Muscle layer of duodenum (tissue), 2 donors: ENCODE measurements at regions not wholly inside any gene's neighbourhood (a gene's known extent, or its start where the extent isn't known, plus 50 kb on each side); places are given as distances from the start of the nearest gene placed in this dataset.

Experiments
- H3K27ac ChIP-seq: one replicate; pipeline ENCODE4 v1.7.0; 2013; ENCODE audit warnings: mild to moderate bottlenecking, low read length
- H3K27me3 ChIP-seq: one replicate; pipeline ENCODE4 v1.7.0; 2013; ENCODE audit warnings: low read depth, mild to moderate bottlenecking, control low read depth, low read length
- H3K36me3 ChIP-seq, 2 donors: one replicate each; pipeline ENCODE4 v1.7.0; 2013; ENCODE audit warnings: low read length in 2 of 2, control low read depth in 1 of 2, mild to moderate bottlenecking in 1 of 2; ENCODE audit not compliant: insufficient read depth in 2 of 2, control insufficient read depth in 1 of 2
- H3K4me1 ChIP-seq, 2 donors: one replicate each; pipeline ENCODE4 v1.7.0; 2013; ENCODE audit warnings: low read length in 2 of 2, mild to moderate bottlenecking in 2 of 2, control low read depth in 1 of 2, moderate library complexity in 1 of 2; ENCODE audit not compliant: insufficient read depth in 2 of 2, control insufficient read depth in 1 of 2
- H3K4me3 ChIP-seq, 2 donors: one replicate each; pipeline ENCODE4 v1.7.0; 2013; ENCODE audit warnings: low read length in 2 of 2, low read depth in 1 of 2, mild to moderate bottlenecking in 1 of 2
- H3K9me3 ChIP-seq, 2 donors: one replicate each; pipeline ENCODE4 v1.7.0; 2013; ENCODE audit warnings: low read length in 2 of 2, control low read depth in 1 of 2, mild to moderate bottlenecking in 1 of 2; ENCODE audit not compliant: control insufficient read depth in 1 of 2
- donor health status: healthy.

- Histone ChIP-seq H3K27ac (no peak overlapping the region), H3K9me3 (no peaks in the 10 kb centered on the region), H3K27me3 (no peaks in the 10 kb centered on the region), H3K4me1 (no peaks in the 10 kb centered on the region), H3K4me3 (no peak overlapping the region), H3K36me3 (no peaks in the 10 kb centered on the region)
Measured at GRCh38 chr20:51198238-51198637, 175.3 kb upstream of the KCNG1 start.

- no peak overlapping the region for H3K4me3 ChIP-seq
- H3K36me3 ChIP-seq: no peaks in the 10 kb centered on the region
- H3K9me3 ChIP-seq: no peaks in the 10 kb centered on the region
- H3K27ac ChIP-seq: no peak overlapping the region
- no peaks in the 10 kb centered on the region for H3K4me1 ChIP-seq
- H3K27me3 ChIP-seq: no peaks in the 10 kb centered on the region
Measured at GRCh38 chr20:51196991-51197651, 174.2 kb upstream of the KCNG1 start.

- H3K9me3 ChIP-seq: no peaks in the 10 kb centered on the region
- no peaks in the 10 kb centered on the region for H3K36me3 ChIP-seq
- H3K4me1 ChIP-seq: no peaks in the 10 kb centered on the region
- no peak overlapping the region for H3K27ac ChIP-seq
- no peak overlapping the region for H3K4me3 ChIP-seq
- no peaks in the 10 kb centered on the region for H3K27me3 ChIP-seq
Measured at GRCh38 chr20:51195990-51196389, 173.1 kb upstream of the KCNG1 start.

- no peaks in the 10 kb centered on the region for H3K4me1 ChIP-seq
- no peak overlapping the region for H3K4me3 ChIP-seq
- no peak overlapping the region for H3K27ac ChIP-seq
- H3K36me3 ChIP-seq: no peaks in the 10 kb centered on the region
- no peaks in the 10 kb centered on the region for H3K27me3 ChIP-seq
- H3K9me3 ChIP-seq: no peaks in the 10 kb centered on the region
Measured at GRCh38 chr20:51195419-51195901, 172.6 kb upstream of the KCNG1 start.

- Histone ChIP-seq H3K9me3 (no peaks in the 10 kb centered on the region), H3K36me3 (no peaks in the 10 kb centered on the region), H3K4me1 (no peaks in the 10 kb centered on the region), H3K27me3 (no peaks in the 10 kb centered on the region), H3K4me3 (no peak overlapping the region), H3K27ac (no peak overlapping the region)
Measured at GRCh38 chr20:51193066-51193772, 170.3 kb upstream of the KCNG1 start.

GRCh38 chr20:51190783-51191180, 167.9 kb upstream of the KCNG1 start:
- H3K4me3 ChIP-seq: no peak overlapping the region
- H3K27me3 ChIP-seq: no peaks in the 10 kb centered on the region
- H3K9me3 ChIP-seq: no peaks in the 10 kb centered on the region
- H3K27ac ChIP-seq: no peak overlapping the region
- H3K4me1 ChIP-seq: no peaks in the 10 kb centered on the region
- no peaks in the 10 kb centered on the region for H3K36me3 ChIP-seq

- H3K36me3 ChIP-seq: no peaks in the 10 kb centered on the region
- no peak overlapping the region for H3K4me3 ChIP-seq
- no peaks in the 10 kb centered on the region for H3K4me1 ChIP-seq
- H3K27me3 ChIP-seq: no peaks in the 10 kb centered on the region
- no peaks in the 10 kb centered on the region for H3K9me3 ChIP-seq
- H3K27ac ChIP-seq: no peak overlapping the region
Measured at GRCh38 chr20:51189814-51190782, 167.2 kb upstream of the KCNG1 start.

- no peaks in the 10 kb centered on the region for H3K36me3 ChIP-seq
- no peak overlapping the region for H3K4me3 ChIP-seq
- no peak overlapping the region for H3K27ac ChIP-seq
- H3K27me3 ChIP-seq: no peaks in the 10 kb centered on the region
- H3K9me3 ChIP-seq: no peaks in the 10 kb centered on the region
- no peaks in the 10 kb centered on the region for H3K4me1 ChIP-seq
Measured at GRCh38 chr20:51188941-51189340, 166.0 kb upstream of the KCNG1 start.

- Histone ChIP-seq H3K4me1 (no peaks in the 10 kb centered on the region), H3K27ac (no peak overlapping the region), H3K4me3 (no peak overlapping the region), H3K9me3 (no peaks in the 10 kb centered on the region), H3K27me3 (no peaks in the 10 kb centered on the region), H3K36me3 (no peaks in the 10 kb centered on the region)
Measured at GRCh38 chr20:51187261-51187660, 164.4 kb upstream of the KCNG1 start.

GRCh38 chr20:51185861-51186260, 163.0 kb upstream of the KCNG1 start:
- H3K36me3 ChIP-seq: no peaks in the 10 kb centered on the region
- no peaks in the 10 kb centered on the region for H3K9me3 ChIP-seq
- no peaks in the 10 kb centered on the region for H3K27me3 ChIP-seq
- no peak overlapping the region for H3K4me3 ChIP-seq
- H3K4me1 ChIP-seq: no peaks in the 10 kb centered on the region
- no peak overlapping the region for H3K27ac ChIP-seq

- Histone ChIP-seq H3K36me3 (no peaks in the 10 kb centered on the region), H3K27ac (no peak overlapping the region), H3K9me3 (no peaks in the 10 kb centered on the region)
Measured at GRCh38 chr20:51185277-51185676, 162.4 kb upstream of the KCNG1 start.

More at GRCh38 chr20:51185277-51185676, 162.4 kb upstream of the KCNG1 start:
- Histone ChIP-seq H3K4me3 (no peak overlapping the region), H3K27me3 (no peaks in the 10 kb centered on the region), H3K4me1 (no peaks in the 10 kb centered on the region)
